Activated CD8-positive, alpha-beta memory T cell treated with anti-CD3 and anti-CD28 coated beads for 36 hours (primary cell): ENCODE measurements at regions not wholly inside any gene's neighbourhood (a gene's known extent, or its start where the extent isn't known, plus 50 kb on each side); places are given as distances from the start of the nearest gene placed in this dataset.
"Not testable (repeated sequence)": the region's sequence is repeated elsewhere in the genome, so short reads cannot be mapped to it uniquely, and the experiment has no call there.

Source experiments
- CTCF ChIA-PET: fragments of 350-600 bp; sonication (Branson Sonifier 250); formaldehyde crosslinking; loops from one replicate; lab custom pipeline; 2021; ENCODE audit warnings: antibody characterized with exemption; lab: Charles Lee
- POLR2A ChIA-PET: fragments of 350-600 bp; sonication (Branson Sonifier 250); formaldehyde crosslinking; loops from one replicate; lab custom pipeline; 2021; ENCODE audit warnings: antibody characterized with exemption; lab: Charles Lee

DNA sequence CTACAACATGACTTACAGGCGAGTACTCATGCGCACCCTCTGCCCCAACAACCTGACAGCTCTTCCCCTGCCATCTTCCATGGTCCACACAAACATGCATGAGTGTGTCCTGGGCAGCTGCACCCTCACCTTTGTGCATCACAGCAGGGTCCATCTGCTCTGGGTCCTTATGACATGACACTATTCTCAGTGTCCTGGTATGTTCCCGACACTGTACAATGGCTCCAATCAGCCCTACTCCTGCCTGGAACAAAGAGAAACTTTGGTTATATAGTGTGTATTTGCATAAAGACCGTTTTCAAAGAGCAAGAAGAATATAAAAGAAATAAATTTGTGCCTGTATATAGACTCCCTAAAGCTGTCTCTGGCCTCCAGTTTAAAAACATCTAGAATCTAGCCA lies 1679.2 kb downstream of the SPATA31A7 start:
- CTCF ChIA-PET, POLR2A ChIA-PET: not testable (repeated sequence)

DNA sequence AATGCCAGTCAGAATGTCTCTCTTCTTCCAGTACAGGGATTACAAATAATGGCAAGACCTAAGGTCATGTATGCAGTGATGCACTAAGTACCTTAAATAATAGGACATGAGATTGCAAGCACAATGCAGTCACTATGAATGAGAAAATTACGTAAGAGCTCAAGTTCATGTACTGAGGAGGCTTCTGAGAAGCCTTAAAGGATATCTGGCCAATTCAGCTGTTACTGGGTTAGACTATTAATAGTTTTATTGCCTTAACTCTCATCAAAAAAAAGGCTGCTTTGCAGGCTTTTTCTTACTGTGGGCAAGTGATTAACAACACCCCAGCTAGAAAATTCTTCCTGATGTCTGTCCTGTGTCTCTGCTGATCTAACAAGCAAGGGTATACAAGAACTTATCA lies 1681.9 kb downstream of the SPATA31A7 start:
- POLR2A ChIA-PET, CTCF ChIA-PET: not testable (repeated sequence)

DNA sequence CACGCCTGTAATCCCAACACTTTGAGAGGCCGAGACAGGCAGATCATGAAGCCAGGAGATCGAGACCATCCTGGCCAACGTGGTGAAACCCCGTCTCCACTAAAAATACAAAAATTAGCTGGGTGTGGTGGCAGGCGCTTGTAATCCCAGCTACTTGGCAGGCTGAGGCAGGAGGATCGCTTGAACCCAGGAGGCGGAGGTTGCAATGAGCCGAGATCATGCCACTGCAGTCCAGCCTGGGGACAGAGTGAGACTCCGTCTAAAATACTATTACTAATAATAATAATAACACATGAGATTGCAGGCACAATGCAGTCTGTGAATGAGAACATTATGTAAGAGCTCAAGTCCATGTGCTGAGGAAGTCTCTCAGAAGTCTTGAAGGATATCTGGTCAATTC lies 1684.4 kb downstream of the SPATA31A7 start:
- POLR2A ChIA-PET, CTCF ChIA-PET: not testable (repeated sequence)

DNA sequence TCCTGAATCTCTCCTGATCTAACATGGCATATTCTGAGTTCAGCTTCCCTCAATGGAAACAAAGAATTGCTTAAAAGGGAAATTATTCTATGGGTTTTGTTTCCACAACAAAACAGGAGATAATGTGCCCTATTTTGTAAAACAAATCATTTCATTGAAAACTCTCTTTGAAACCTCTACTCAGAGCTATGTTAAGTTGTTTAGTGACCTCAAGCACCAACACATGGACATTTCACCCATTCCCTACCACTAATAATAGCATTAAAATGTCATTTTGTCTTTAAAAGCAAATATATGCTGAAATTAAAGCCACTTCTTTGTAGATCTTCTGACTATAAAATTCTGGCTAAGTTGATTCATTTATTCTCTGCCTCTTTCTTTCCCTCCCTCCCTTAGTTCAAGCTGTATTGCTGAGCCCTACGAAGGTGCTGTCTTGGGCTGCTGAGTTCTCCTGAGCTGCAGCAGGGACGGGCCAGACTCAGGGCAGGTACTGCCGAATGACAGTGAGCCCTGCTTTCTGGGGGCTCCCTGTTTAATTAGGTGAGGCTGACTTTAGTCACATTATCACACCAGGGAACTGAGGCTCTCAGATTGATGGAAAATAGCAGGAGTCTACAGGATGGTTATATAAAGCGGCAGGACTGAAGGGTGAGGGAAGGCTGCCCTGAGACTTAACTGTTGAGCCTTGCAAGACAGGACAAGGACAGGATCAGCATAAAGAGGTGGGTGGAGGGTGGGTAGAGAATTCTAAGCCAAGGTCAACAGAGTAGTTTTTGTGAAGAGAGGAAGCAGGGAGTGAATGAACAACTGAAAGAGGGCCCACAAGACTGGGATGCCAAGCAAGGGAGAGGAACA lies 1685.1 kb downstream of the SPATA31A7 start:
- POLR2A ChIA-PET, CTCF ChIA-PET: not testable (repeated sequence)

DNA sequence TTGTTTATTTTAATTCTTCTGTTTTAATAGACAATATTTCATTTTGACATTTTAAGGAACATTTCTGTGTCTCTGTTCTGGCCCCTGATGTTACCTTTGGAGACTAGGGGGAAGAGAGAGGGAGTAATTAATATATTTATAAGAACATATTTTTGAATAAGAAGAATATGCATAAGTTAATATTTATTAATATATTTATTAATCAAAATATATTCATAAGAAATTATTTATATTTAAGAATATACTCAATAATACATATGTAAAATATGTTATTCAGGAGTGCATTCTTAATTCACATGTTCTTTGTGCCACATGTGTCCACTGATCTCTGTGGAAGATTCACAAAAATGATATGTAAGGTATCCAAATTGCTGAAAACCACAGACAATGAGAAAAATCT lies 1687.7 kb downstream of the SPATA31A7 start:
- POLR2A ChIA-PET, CTCF ChIA-PET: not testable (repeated sequence)

DNA sequence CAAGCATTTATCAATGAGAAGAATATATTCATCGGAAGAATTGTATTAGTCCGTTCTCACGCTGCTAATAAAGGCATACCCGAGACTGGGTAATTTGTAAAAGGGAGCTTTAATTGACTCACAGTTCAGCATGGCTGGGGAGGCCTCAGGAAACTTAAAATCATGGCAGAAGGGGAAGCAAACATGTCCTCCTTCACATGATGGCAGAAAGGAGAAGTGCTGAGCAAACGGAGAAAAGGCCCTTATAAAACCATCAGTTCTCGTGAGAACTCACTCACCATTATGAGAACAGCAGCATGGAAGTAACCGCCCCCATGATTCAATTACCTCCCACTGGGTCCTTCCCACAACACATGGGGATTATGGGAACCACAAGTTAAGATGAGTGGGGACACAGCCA lies 1688.2 kb downstream of the SPATA31A7 start:
- CTCF ChIA-PET, POLR2A ChIA-PET: not testable (repeated sequence)

DNA sequence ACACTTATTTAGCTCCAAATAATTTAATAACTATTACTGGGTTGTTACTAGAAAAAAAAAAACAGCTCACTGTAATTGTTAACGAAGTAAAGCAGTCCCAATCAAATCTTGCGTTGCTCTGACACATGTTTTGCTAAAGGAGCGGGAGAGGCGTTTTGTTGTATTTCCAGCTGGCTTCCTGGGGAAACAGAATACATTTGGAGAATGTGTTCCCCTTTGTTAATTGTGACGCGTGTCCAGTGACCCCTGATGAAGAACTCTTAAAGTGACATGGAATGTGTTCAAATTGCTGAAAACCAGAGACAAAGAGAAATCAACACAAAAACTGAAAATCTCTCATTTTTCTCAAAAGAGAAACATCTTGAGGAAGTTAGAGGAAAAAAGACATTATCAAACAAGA lies 1690.6 kb downstream of the SPATA31A7 start:
- CTCF ChIA-PET, POLR2A ChIA-PET: not testable (repeated sequence)

DNA sequence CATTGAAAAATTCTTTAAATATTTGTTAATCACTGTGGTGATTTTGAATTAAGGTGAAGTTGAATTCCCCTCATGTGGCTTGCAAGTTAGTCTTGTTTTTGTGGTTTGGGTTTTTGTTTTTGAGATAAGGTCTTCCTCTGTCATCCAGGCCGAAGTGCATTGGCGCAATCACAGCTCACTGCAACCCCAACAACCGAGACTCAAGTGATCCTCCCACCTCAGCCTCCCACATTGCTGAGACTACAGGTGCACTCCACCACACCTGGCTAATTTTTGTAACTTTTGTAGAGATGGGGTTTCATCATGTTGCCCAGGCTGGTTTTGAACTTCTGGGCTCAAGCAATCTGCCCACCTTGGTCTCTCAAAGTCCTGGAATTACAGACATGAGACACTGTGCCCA lies 1691.1 kb downstream of the SPATA31A7 start:
- POLR2A ChIA-PET, CTCF ChIA-PET: not testable (repeated sequence)

DNA sequence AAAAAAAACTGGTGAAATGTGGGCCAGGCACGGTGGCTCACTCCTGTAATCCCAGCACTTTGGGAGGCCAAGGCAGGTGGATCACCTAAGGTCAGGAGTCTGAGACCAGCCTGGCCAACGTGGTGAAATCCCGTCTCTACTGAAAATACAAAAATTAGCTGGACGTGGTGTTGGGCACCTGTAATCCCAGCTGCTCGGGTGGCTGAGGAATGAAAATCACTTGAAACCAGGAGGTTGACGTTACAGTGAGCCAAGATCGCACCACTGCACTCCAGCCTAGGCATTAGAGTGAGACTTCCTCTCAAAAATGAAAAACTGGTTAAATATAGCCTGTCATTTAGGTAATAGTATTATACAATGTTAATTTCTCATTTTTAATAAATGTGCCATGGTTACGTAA lies 1692.0 kb downstream of the SPATA31A7 start:
- POLR2A ChIA-PET, CTCF ChIA-PET: not testable (repeated sequence)

DNA sequence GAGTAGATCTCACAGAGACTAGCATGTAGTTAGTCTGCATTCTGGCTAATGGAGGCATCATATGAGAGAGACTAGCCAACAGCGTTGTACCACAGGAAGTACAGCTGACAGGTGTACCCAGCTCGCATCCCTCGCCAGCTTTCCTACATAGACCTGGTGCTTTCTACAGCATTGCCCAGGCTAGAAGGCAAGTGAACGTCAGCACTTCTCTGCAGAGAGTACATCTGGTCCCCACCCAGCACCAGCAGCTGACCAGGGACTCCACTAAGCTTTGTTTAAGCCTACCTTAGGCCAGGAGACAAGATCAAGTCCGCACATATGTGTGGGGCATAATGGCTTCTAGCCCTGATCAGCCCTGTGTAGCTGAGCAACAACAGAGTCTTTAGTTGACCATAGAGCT lies 1692.9 kb downstream of the SPATA31A7 start:
- POLR2A ChIA-PET, result not testable (repeated sequence)

DNA sequence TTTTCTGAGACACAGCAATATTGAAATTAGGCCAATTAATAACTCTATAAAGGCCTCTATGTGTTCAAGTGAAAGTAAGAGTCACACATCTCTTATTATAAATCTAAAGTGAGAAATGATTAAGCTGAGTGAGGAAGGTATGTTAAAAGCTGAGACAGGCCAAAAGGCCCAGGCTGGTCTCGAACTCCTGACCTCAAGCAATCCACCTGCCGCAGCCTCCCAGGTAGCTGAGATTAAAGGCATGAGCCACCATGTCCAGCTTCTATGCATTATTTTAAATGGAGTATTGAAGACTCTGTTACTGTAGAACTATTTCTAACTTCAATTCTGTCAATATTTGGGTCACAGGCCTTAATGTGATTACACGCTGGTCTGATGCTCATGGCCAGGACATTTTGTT lies 1706.9 kb downstream of the SPATA31A7 start:
- POLR2A ChIA-PET, CTCF ChIA-PET: not testable (repeated sequence)

More for the DNA sequence above, 1692.9 kb downstream of the SPATA31A7 start:
- CTCF ChIA-PET, result not testable (repeated sequence)

DNA sequence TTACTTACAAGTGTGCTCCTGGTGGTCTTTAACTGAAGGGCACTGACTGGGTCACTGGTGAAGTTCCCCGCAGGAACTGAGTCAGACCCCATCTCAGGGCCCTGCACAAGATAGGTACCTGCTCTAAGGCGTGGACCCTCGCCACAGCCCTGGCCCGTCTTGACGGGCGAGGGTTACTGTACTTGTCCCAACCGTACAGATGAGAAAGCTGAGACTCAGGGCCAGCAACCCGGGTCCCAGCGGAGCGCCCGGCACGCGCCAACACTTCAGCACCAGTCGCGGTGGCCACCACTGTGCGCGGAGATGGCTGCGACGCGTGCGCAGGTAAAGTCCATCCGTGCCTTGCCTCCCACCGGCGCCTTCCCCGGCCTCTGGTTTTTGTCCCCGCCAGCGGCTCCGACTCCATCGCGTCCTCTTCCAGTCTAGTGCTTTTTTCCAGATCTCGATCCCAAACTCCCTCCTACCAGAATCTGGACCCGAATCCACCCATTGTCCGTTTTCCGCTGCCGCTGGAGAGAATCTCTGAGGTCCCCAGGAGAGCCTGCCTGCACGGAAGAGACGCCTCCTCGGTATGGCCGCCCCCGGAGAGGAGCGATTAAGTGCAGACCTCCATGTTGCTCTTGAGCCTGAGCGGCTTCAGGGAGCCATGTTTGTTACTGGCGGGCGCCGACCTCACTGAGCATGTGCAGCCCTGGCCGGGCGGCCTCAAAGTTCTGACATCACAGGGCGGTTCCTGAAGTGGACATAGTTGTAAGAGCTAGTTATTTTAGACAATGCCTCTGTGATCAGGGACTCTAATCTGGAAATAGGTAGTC lies 1707.8 kb downstream of the SPATA31A7 start:
- CTCF ChIA-PET, POLR2A ChIA-PET: not testable (repeated sequence)

DNA sequence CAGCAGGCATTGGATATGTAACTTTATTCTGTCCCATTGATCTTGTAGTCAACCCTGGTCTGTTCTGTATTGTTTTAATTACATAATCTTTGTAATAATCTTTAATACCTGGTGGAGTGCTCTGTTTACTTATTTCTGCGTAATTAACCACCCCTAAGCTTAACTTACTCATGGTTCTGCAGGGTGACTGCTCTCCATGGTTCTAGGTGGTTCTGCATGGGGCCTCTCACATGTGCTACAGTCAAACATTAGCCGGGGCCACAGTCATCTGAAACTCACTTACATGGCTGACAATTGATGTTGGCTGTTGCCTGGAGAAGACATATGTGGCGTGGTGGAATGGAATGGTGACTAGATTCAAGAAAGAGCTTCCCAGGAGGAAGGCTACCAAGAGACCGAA lies 1709.8 kb downstream of the SPATA31A7 start:
- CTCF ChIA-PET, POLR2A ChIA-PET: not testable (repeated sequence)

DNA sequence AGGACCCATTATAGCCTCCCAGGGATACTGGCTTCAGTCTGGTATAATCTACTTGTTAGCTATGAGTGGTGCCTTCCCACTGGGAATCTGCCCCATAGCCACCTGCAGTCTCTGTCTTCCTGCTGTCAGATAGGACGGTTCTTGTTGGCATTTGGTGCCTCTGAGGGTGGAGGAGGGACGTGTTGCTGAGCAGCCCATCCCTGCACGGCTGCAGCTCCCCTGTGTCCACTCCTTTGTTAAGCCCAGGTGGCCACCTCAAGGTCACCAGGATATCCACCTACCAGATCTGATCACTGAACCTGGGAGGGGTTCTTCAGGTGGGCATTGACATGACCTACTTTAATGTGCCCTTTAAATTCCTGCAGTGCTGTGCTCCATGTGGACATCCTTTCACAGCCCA lies 1714.2 kb downstream of the SPATA31A7 start:
- CTCF ChIA-PET, POLR2A ChIA-PET: not testable (repeated sequence)

DNA sequence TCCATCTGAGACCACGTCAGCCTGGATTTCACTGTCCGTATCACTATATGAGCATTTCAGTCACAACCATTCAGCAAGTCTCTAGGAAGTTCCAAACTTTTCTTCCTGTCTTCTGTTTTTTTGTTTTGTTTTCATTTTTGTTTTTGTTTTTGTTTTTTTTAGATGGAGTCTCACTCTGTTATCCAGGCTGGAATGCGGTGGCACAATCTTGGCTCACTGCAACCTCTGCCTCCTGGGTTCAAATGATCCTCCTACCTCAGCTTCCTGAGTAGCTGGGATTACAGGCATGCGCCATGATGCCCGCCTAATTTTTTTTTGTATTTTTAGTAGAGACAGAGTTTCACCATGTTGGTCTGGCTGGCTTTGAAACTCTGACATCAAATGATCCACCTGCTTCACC lies 1715.9 kb downstream of the SPATA31A7 start:
- CTCF ChIA-PET, POLR2A ChIA-PET: not testable (repeated sequence)

DNA sequence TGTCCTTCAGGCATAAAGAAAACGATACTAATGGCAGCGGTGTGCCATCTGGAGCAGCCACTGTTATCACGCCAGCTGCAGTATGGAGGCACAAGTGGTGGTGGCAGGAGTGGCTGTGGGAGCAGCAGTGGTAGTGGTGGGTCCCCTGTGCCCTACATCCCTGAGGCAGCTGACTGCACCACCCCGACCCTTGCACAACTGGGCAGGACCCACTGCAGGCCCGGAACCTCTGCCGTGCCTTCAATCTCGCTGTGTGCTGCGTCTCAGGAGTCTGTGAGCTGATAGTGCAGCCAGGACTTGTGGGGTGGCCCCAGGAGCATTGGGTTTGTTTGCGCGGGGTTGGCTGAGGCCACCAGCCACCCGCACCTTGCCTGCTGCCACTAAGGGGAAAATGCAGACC lies 1718.0 kb downstream of the SPATA31A7 start:
- POLR2A ChIA-PET, CTCF ChIA-PET: not testable (repeated sequence)

DNA sequence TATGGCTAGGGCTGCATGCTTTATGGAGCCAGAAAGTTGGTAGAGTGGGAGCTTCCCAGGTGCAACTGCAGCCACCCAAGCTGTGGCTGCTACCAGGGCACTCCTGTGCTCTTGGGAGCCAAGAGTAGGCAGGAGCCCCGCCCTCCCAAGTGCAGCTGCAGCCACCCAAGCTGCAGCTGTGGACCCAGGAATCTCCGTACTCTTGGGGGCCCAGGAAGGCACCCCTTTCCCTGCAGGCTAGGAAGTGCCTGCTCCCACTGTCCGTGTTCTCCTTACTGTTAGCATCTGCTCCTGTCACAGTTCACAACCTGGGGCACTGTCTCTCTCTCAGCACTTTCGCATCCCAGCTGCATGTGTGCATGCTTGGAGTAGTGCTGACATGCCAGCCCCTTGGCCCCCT lies 1718.4 kb downstream of the SPATA31A7 start:
- POLR2A ChIA-PET, CTCF ChIA-PET: not testable (repeated sequence)

DNA sequence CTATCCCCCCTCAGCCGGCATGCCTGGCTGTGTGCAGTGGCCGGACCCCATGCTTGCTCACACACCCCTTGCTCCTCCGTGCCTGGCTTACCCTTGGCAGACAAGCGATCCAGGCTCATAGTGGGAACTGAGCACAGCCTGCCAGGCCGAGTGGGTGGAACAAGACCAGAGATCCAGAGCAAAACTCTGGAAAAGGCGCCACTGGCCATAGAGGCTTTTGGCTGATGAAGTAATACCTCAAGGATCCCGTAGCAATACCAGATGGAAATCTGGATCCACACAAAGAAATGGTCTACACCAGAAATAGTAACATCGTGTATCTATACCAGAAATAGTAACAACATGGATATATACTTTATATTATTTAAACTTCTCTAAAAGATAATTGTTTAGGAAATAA lies 1719.6 kb downstream of the SPATA31A7 start:
- CTCF ChIA-PET, POLR2A ChIA-PET: not testable (repeated sequence)

DNA sequence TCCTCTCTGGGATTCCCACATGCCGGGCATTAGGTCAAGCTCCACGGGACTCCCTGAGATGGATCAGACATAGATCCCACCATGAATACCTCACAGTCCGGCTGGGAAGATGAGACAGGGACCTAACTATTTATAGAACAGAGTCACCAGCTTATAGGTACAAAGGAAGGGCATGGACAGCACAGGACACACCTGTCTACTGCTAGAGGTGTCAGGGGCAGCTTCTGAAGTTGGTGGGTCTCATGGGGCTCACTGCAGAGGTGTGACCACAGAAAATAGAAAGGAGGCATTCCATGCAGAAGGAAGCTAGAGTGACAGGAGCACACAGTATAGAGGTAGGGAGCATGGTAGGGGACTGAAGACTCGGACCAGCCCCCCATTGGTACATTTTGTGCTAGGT lies 1722.4 kb downstream of the SPATA31A7 start:
- POLR2A ChIA-PET, CTCF ChIA-PET: not testable (repeated sequence)

DNA sequence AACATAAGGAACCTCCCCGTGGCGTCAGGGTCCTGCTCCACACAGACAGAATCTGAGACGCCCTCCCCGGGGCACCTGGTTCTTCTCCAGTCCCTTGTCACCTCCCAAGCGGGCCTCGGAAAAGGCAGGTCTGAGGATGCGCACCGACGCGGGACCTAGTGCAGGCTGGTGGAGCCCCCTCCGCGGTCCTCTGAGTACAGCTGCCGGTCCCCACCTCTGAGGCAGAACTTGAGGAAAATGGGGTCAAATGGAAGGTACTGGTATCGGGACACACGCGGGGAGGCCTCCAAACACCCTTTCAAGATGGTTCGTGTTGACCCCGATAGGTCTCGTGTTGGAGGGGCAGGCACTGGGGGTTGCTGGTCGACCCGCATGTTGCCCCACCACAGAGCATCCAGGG lies 1725.3 kb downstream of the SPATA31A7 start:
- POLR2A ChIA-PET, CTCF ChIA-PET: not testable (repeated sequence)

DNA sequence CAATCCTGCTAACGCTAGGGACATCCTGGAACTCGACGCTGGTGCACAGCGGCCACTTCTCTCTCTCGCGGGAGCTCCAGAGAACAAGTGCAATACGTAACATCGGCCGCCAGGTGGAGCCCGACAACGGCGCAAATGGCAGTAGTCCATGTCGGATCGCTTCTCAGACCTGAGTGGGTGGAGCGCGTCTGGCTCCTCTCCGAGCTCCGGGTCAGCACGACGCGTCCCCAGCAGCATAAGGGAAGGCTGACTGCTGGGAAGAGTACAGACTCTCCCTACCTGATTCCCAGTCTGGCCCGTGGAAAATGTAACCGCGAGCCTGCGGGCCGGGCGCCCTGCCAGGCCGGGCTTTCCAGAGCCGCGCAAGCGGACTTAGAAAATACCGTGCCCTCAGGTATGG lies 1725.8 kb downstream of the SPATA31A7 start:
- POLR2A ChIA-PET, CTCF ChIA-PET: not testable (repeated sequence)
